PC-9 (cell line): ENCODE measurements at regions not wholly inside any gene's neighbourhood (a gene's known extent, or its start where the extent isn't known, plus 50 kb on each side); places are given as distances from the start of the nearest gene placed in this dataset.

Experiments used
- BruUV-seq: library from RNA; stranded (reverse); fragments of 400-500 nt; replicated peaks from 2 replicates; lab custom pipeline; 2021; lab: Mats Ljungman, UMichigan
- CTCF ChIA-PET: fragments of 300-600 bp; sonication (Branson Sonifier 250); formaldehyde crosslinking; loops from one replicate; lab custom pipeline; 2022; ENCODE audit warnings: antibody characterized with exemption; lab: Charles Lee
- POLR2A ChIA-PET: fragments of 300-600 bp; sonication (Branson Sonifier 250); formaldehyde crosslinking; loops from one replicate; lab custom pipeline; 2022; ENCODE audit warnings: antibody characterized with exemption; ENCODE audit not compliant: unreplicated experiment; lab: Charles Lee
- DNase-seq, 2 experiments: peaks; one replicate each; pipeline versions ENCODE4 v3.0.0 to v3.0.0-alpha.2; 2015 to 2022; ENCODE audit warnings: mixed read lengths in 1 of 2
- H2AFZ ChIP-seq: fragments of 200-600 bp; sonication (generic); 2 replicates; pipeline ENCODE4 v1.8.1; 2017; ENCODE audit warnings: antibody characterized with exemption
- H3F3A ChIP-seq: fragments of 200-600 bp; sonication (generic); 2 replicates; pipeline ENCODE4 v1.8.1; 2017; ENCODE audit warnings: antibody characterized with exemption, mild to moderate bottlenecking, low read depth; ENCODE audit not compliant: insufficient read depth
- H3K27ac ChIP-seq: fragments of 200-600 bp; sonication (generic); 2 replicates; pipeline ENCODE4 v1.6.1; 2016; ENCODE audit warnings: mixed run types
- H3K27me3 ChIP-seq: fragments of 200-600 bp; sonication (generic); 2 replicates; pipeline ENCODE4 v1.6.1; 2016; ENCODE audit warnings: low read depth, mixed run types; ENCODE audit not compliant: insufficient read depth
- H3K36me3 ChIP-seq: fragments of 200-600 bp; sonication (generic); 2 replicates; pipeline ENCODE4 v1.6.1; 2016; ENCODE audit warnings: low read depth, mixed run types
- H3K4me1 ChIP-seq: fragments of 200-600 bp; sonication (generic); replicated peaks from 2 replicates; pipeline ENCODE4 v1.6.1; 2016; ENCODE audit warnings: mixed run types; ENCODE audit not compliant: insufficient read depth
- H3K4me2 ChIP-seq: fragments of 200-600 bp; sonication (generic); 2 replicates; pipeline ENCODE4 v1.6.1; 2017; ENCODE audit warnings: mixed run types
- H3K4me3 ChIP-seq: fragments of 200-600 bp; sonication (generic); 2 replicates; pipeline ENCODE4 v1.6.1; 2016; ENCODE audit warnings: mixed run types
- H3K79me2 ChIP-seq: fragments of 200-600 bp; sonication (generic); 2 replicates; pipeline ENCODE4 v1.6.1; 2017; ENCODE audit warnings: low read depth, mixed run types
- H3K9me2 ChIP-seq: fragments of 200-600 bp; sonication (generic); 2 replicates; pipeline ENCODE4 v1.8.1; 2017; ENCODE audit warnings: mild to moderate bottlenecking; ENCODE audit not compliant: insufficient read depth
- H3K9me3 ChIP-seq: fragments of 200-600 bp; sonication (generic); 2 replicates; pipeline ENCODE4 v1.8.1; 2016; ENCODE audit warnings: low read depth; ENCODE audit not compliant: insufficient read depth
- H4K20me1 ChIP-seq: fragments of 200-600 bp; sonication (generic); 2 replicates; pipeline ENCODE4 v1.8.1; 2017; ENCODE audit not compliant: insufficient read depth
- CTCF ChIP-seq: fragments of 200-600 bp; sonication (generic); conservative IDR thresholded peaks from 2 replicates; pipeline ENCODE4 v1.6.1; 2017; ENCODE audit warnings: mixed run types, antibody characterized with exemption, mild to moderate bottlenecking, moderate library complexity
- EZH2 ChIP-seq: fragments of 200-600 bp; sonication (generic); IDR thresholded peaks from 2 replicates; pipeline ENCODE4 v1.8.0; 2017; ENCODE audit warnings: antibody characterized with exemption, low read depth
- intact Hi-C: fragments of 100-400 bp; cut with micrococcal nuclease; formaldehyde crosslinking; loops from one replicate; pipeline ENCODE4 v1.10.0; 2022; ENCODE audit not compliant: unreplicated experiment

- no peaks in the 10 kb centered on the region for H3K27me3 ChIP-seq
- ChIA-PET CTCF (no interaction called here), POLR2A (no interaction called here)
- peak in 1 of 2 experiments; percentile 86 for DNase-seq
- intact Hi-C loops, result no loop called here
- no peaks in the 10 kb centered on the region for H3K9me2 ChIP-seq
- H3K27ac ChIP-seq, result peak overlapping the region; percentile 68
- no peak overlapping the region for H3K4me2 ChIP-seq
- no peaks in the 10 kb centered on the region for H3K4me1 ChIP-seq
- H3K36me3 ChIP-seq, result no peaks in the 10 kb centered on the region
- H3K79me2 ChIP-seq, result no peaks in the 10 kb centered on the region
- BruUV-seq, result no TSS peak
- TF ChIP-seq EZH2 (no peak), CTCF (no peak)
- peaks cover 9% of the 10 kb centered on the region; the same call in 1 of the 2 replicates for H3F3A ChIP-seq
- H3K9me3 ChIP-seq, result peaks cover 10% of the 10 kb centered on the region; the same call in 1 of the 2 replicates
- H2AFZ ChIP-seq, result no peak overlapping the region
- no peak overlapping the region for H3K4me3 ChIP-seq
- no peaks in the 10 kb centered on the region for H4K20me1 ChIP-seq
Observed at GRCh38 chr4:123640271-123640670, 243.7 kb downstream of the SPRY1 start.

GRCh38 chr4:123640824-123641223 is 244.2 kb downstream of the SPRY1 start:
- H3K4me3 ChIP-seq, result no peak overlapping the region
- peaks cover 10% of the 10 kb centered on the region; the same call in 1 of the 2 replicates for H3K9me3 ChIP-seq
- no peaks in the 10 kb centered on the region for H3K9me2 ChIP-seq
- ChIA-PET CTCF (no interaction called here), POLR2A (no interaction called here)
- no peak for DNase-seq
- no peaks in the 10 kb centered on the region for H3K36me3 ChIP-seq
- intact Hi-C loops, result no loop called here
- no TSS peak for BruUV-seq
- peaks cover 9% of the 10 kb centered on the region; the same call in 1 of the 2 replicates for H3F3A ChIP-seq
- H4K20me1 ChIP-seq, result no peaks in the 10 kb centered on the region
- no peaks in the 10 kb centered on the region for H3K4me1 ChIP-seq
- no peak overlapping the region for H2AFZ ChIP-seq
- TF ChIP-seq CTCF (no peak), EZH2 (no peak)
- H3K79me2 ChIP-seq, result no peaks in the 10 kb centered on the region
- H3K27ac ChIP-seq, result peak overlapping the region; percentile 68; the same call in 1 of the 2 replicates
- no peak overlapping the region for H3K4me2 ChIP-seq
- no peaks in the 10 kb centered on the region for H3K27me3 ChIP-seq

- Histone ChIP-seq H3K27ac (no peak overlapping the region), H3K4me3 (no peak overlapping the region), H3K79me2 (no peaks in the 10 kb centered on the region), H4K20me1 (no peaks in the 10 kb centered on the region), H3K27me3 (no peaks in the 10 kb centered on the region), H2AFZ (no peak overlapping the region), H3F3A (peaks cover 9% of the 10 kb centered on the region; the same call in 1 of the 2 replicates), H3K9me3 (peaks cover 4% of the 10 kb centered on the region; the same call in 1 of the 2 replicates), H3K4me2 (no peak overlapping the region), H3K36me3 (no peaks in the 10 kb centered on the region), H3K4me1 (no peaks in the 10 kb centered on the region), H3K9me2 (no peaks in the 10 kb centered on the region)
- CTCF ChIA-PET, result no interaction called here
- POLR2A ChIA-PET, result interaction anchor here (0.7 kb wide), 1 partner anchor 23 kb away, joined by 4 read pairs; no protein-coding TSS in a partner anchor
- no peak for TF ChIP-seq EZH2
- no peak for TF ChIP-seq CTCF
- no peak for DNase-seq
- no TSS peak for BruUV-seq
- intact Hi-C loops, result no loop called here
Observed at GRCh38 chr4:123643691-123644090, 247.1 kb downstream of the SPRY1 start.
